SK-N-SH treated with all-trans-retinoic acid at 6 μM for 48 hours (cell line): ENCODE measurements at regions not wholly inside any gene's neighbourhood (a gene's known extent, or its start where the extent isn't known, plus 50 kb on each side); places are given as distances from the start of the nearest gene placed in this dataset.

Source experiments
- ATAC-seq: fragments of 200-7000 bp; cut with Tn5 transposase; 3 replicates; pipeline ENCODE4 v1.9.1; 2020; ENCODE audit warnings: mild to moderate bottlenecking, moderate library complexity
- ARNTL ChIP-seq: fragments of 450-650 bp; formaldehyde crosslinking; IDR thresholded peaks from 2 replicates; pipeline ENCODE4 v1.5.0; 2020; ENCODE audit warnings: low read depth, mild to moderate bottlenecking, moderate library complexity, borderline replicate concordance
- BACH2 ChIP-seq: fragments of 250-450 bp; sonication (Bioruptor Pico); IDR thresholded peaks from 2 replicates; pipeline ENCODE4 v1.9.0; 2021; ENCODE audit warnings: mild to moderate bottlenecking, borderline replicate concordance
- CREB5 ChIP-seq: fragments of 250-450 bp; sonication (Bioruptor Pico); IDR thresholded peaks from 2 replicates; pipeline ENCODE4 v1.5.1; 2020; ENCODE audit warnings: low read depth, mild to moderate bottlenecking, moderate library complexity
- CSDC2 ChIP-seq: fragments of 250-450 bp; sonication (Bioruptor Pico); IDR thresholded peaks from 2 replicates; pipeline ENCODE4 v1.5.0; 2020; ENCODE audit warnings: mild to moderate bottlenecking, moderate library complexity
- CSRNP3 ChIP-seq: fragments of 250-450 bp; sonication (Bioruptor Pico); IDR thresholded peaks from 2 replicates; pipeline ENCODE4 v1.5.1; 2021; ENCODE audit warnings: mild to moderate bottlenecking, moderate library complexity
- ESRRG ChIP-seq: fragments of 250-450 bp; sonication (Bioruptor Pico); IDR thresholded peaks from 2 replicates; pipeline ENCODE4 v1.6.1; 2021; ENCODE audit warnings: mild to moderate bottlenecking
- GLIS3 ChIP-seq: fragments of 250-450 bp; sonication (Bioruptor Pico); IDR thresholded peaks from 2 replicates; pipeline ENCODE4 v1.5.0; 2020; ENCODE audit warnings: mild to moderate bottlenecking, moderate library complexity
- ISL1 ChIP-seq: fragments of 250-450 bp; sonication (Bioruptor Pico); IDR thresholded peaks from 2 replicates; pipeline ENCODE4 v2.1.2; 2022; ENCODE audit warnings: mild to moderate bottlenecking, moderate library complexity
- OSR1 ChIP-seq: fragments of 250-450 bp; sonication (Bioruptor Pico); IDR thresholded peaks from 2 replicates; pipeline ENCODE4 v1.8.0; 2022; ENCODE audit warnings: moderate library complexity, mild to moderate bottlenecking, inconsistent platforms
- PATZ1 ChIP-seq: fragments of 250-450 bp; sonication (Bioruptor Pico); IDR thresholded peaks from 2 replicates; pipeline ENCODE4 v1.8.0; 2020; ENCODE audit warnings: mild to moderate bottlenecking, moderate library complexity, borderline replicate concordance
- POU6F1 ChIP-seq: fragments of 250-450 bp; sonication (Bioruptor Pico); IDR thresholded peaks from 2 replicates; pipeline ENCODE4 v1.8.0; 2021; ENCODE audit warnings: low read depth, mild to moderate bottlenecking, moderate library complexity, borderline replicate concordance
- PPARA ChIP-seq: fragments of 250-450 bp; sonication (Bioruptor Pico); IDR thresholded peaks from 2 replicates; pipeline ENCODE4 v1.5.0; 2020; ENCODE audit warnings: mild to moderate bottlenecking, borderline replicate concordance
- SNAI2 ChIP-seq: fragments of 250-450 bp; sonication (Bioruptor Pico); IDR thresholded peaks from 2 replicates; pipeline ENCODE4 v1.5.0; 2020; ENCODE audit warnings: mild to moderate bottlenecking, moderate library complexity
- TCF4 ChIP-seq: fragments of 250-450 bp; sonication (Bioruptor Pico); IDR thresholded peaks from 2 replicates; pipeline ENCODE4 v1.8.0; 2021; ENCODE audit warnings: mild to moderate bottlenecking, moderate library complexity, borderline replicate concordance
- TOX ChIP-seq: fragments of 250-450 bp; sonication (Bioruptor Pico); IDR thresholded peaks from 2 replicates; pipeline ENCODE4 v1.8.0; 2021; ENCODE audit warnings: mild to moderate bottlenecking, moderate library complexity, borderline replicate concordance
- TSHZ2 ChIP-seq: fragments of 250-450 bp; sonication (Bioruptor Pico); IDR thresholded peaks from 2 replicates; pipeline ENCODE4 v1.5.0; 2020; ENCODE audit warnings: mild to moderate bottlenecking, moderate library complexity
- ZC3H10 ChIP-seq: fragments of 250-450 bp; sonication (Bioruptor Pico); IDR thresholded peaks from 2 replicates; pipeline ENCODE4 v1.5.1; 2021; ENCODE audit warnings: mild to moderate bottlenecking, moderate library complexity
- ZFP3 ChIP-seq: fragments of 250-450 bp; sonication (Bioruptor Pico); IDR thresholded peaks from 2 replicates; pipeline ENCODE4 v1.5.0; 2020; ENCODE audit warnings: mild to moderate bottlenecking, moderate library complexity
- ZFP30 ChIP-seq: fragments of 450-650 bp; formaldehyde crosslinking; IDR thresholded peaks from 2 replicates; pipeline ENCODE4 v1.5.0; 2022; ENCODE audit warnings: mild to moderate bottlenecking, moderate library complexity
- ZNF565 ChIP-seq: fragments of 450-650 bp; formaldehyde crosslinking; conservative IDR thresholded peaks from 2 replicates; pipeline ENCODE4 v1.5.0; 2020; ENCODE audit warnings: low read depth, mild to moderate bottlenecking, moderate library complexity
- ZNF70 ChIP-seq: fragments of 450-650 bp; formaldehyde crosslinking; IDR thresholded peaks from 2 replicates; pipeline ENCODE4 v1.5.0; 2020; ENCODE audit warnings: mild to moderate bottlenecking, moderate library complexity
- ZNF8 ChIP-seq: fragments of 450-650 bp; formaldehyde crosslinking; IDR thresholded peaks from 2 replicates; pipeline ENCODE4 v1.5.0; 2020; ENCODE audit warnings: mild to moderate bottlenecking, moderate library complexity

- no peak for ATAC-seq
- TF ChIP-seq ZNF8 (CRISPR knock-in tag) (no peak), ESRRG (CRISPR knock-in tag) (no peak), ZC3H10 (no peak), BACH2 (no peak), ISL1 (CRISPR knock-in tag) (no peak), TSHZ2 (CRISPR knock-in tag) (no peak), SNAI2 (CRISPR knock-in tag) (no peak), PATZ1 (no peak)
These were observed 87.9 kb upstream of the MAP4K3 start for GRCh38 chr2:39524756-39525635.

GRCh38 chr2:39525636-39526412 is 88.7 kb upstream of the MAP4K3 start:
- no peak for TF ChIP-seq ZFP3 (CRISPR knock-in tag)
- no peak for TF ChIP-seq ZNF8 (CRISPR knock-in tag)
- no peak for TF ChIP-seq GLIS3 (CRISPR knock-in tag)
- no peak for TF ChIP-seq TOX (CRISPR knock-in tag)
- TF ChIP-seq ZNF565 (CRISPR knock-in tag) = no peak
- no peak for TF ChIP-seq ZFP30 (CRISPR knock-in tag)
- no peak for TF ChIP-seq ZNF70 (CRISPR knock-in tag)
- TF ChIP-seq CSRNP3 (CRISPR knock-in tag) = no peak
- no peak for TF ChIP-seq CREB5 (CRISPR knock-in tag)
- TF ChIP-seq PPARA (CRISPR knock-in tag) = no peak
- no peak for TF ChIP-seq SNAI2 (CRISPR knock-in tag)
- TF ChIP-seq ARNTL (CRISPR knock-in tag) = no peak
- TF ChIP-seq BACH2 = no peak
- TF ChIP-seq ISL1 (CRISPR knock-in tag) = no peak
- no peak for TF ChIP-seq POU6F1 (CRISPR knock-in tag)
- no peak for TF ChIP-seq OSR1 (CRISPR knock-in tag)
- no peak for TF ChIP-seq CSDC2 (CRISPR knock-in tag)
- no peak for TF ChIP-seq TCF4
- TF ChIP-seq ZC3H10 = no peak
- TF ChIP-seq ESRRG (CRISPR knock-in tag) = no peak
- no peak for ATAC-seq
